A549 (cell line): ENCODE measurements at regions not wholly inside any gene's neighbourhood (a gene's known extent, or its start where the extent isn't known, plus 50 kb on each side); places are given as distances from the start of the nearest gene placed in this dataset.

Experiments used
- ATAC-seq, 2 experiments: fragments of 200-7000 bp in 1 of 2; fragments of >200 bp in 1 of 2; cut with Nextera tagmentation in 1 of 2; cut with Tn5 transposase in 1 of 2; 3 replicates each; pipeline versions ENCODE4 v1.8.0 to v1.9.1; 2018 to 2020; ENCODE audit warnings: mild to moderate bottlenecking in 1 of 2, moderate library complexity in 1 of 2
- CTCF ChIA-PET: fragments of 300-600 bp; sonication (Branson Sonifier 250); formaldehyde crosslinking; extraction: SDS; loops from one replicate; lab custom pipeline; 2021; ENCODE audit warnings: antibody characterized with exemption, inconsistent platforms; lab: Yijun Ruan, JAX
- POLR2A ChIA-PET: fragments of 350-600 bp; formaldehyde crosslinking; extraction: SDS; loops from one replicate; lab custom pipeline; 2021; ENCODE audit warnings: antibody characterized with exemption, inconsistent platforms; lab: Yijun Ruan, JAX
- DNase-seq, 2 experiments: peaks; one replicate each; pipeline versions ENCODE4 v3.0.0 to v3.0.0-alpha.2; 2011 to 2016; ENCODE audit warnings: low read depth in 1 of 2, low spot score in 1 of 2
- FAIRE-seq: peaks from 2 replicates; lab custom pipeline; 2011; peaks lifted over from hg19 to GRCh38; lab: Jason Lieb, UNC
- H3K27ac ChIP-seq, 2 experiments: fragments of >200 bp; sonication (Bioruptor Twin); formaldehyde crosslinking; 3 replicates each; pipeline ENCODE4 v1.5.1; 2016 to 2017
- H3K4me1 ChIP-seq: fragments of >200 bp; sonication (Bioruptor Twin); formaldehyde crosslinking; 3 replicates; pipeline ENCODE4 v1.6.1; 2016
- H3K4me2 ChIP-seq: fragments of >200 bp; sonication (Bioruptor Twin); formaldehyde crosslinking; 3 replicates; pipeline ENCODE4 v1.6.1; 2016
- H3K4me3 ChIP-seq: fragments of >200 bp; sonication (Bioruptor Twin); formaldehyde crosslinking; 3 replicates; pipeline ENCODE4 v1.5.1; 2016
- H3K9me3 ChIP-seq: fragments of >200 bp; sonication (Bioruptor Twin); formaldehyde crosslinking; 3 replicates; pipeline ENCODE4 v1.6.1; 2016
- CBX8 ChIP-seq: fragments of 200-600 bp; sonication (generic); IDR thresholded peaks from 2 replicates; pipeline ENCODE4 v1.6.1; 2016
- EHF ChIP-seq: fragments of 250-450 bp; sonication (Bioruptor Pico); IDR thresholded peaks from 2 replicates; pipeline ENCODE4 v1.5.0; 2020; ENCODE audit warnings: mild to moderate bottlenecking
- EP300 ChIP-seq, 2 experiments: fragments of >200 bp; sonication (Bioruptor Twin); formaldehyde crosslinking; IDR thresholded peaks; 2 replicates in 1 of 2; 3 replicates in 1 of 2; pipeline ENCODE4 v1.6.1; 2016 to 2017
- ESRRA ChIP-seq: fragments of 150-350 bp; IDR thresholded peaks from 2 replicates; pipeline ENCODE4 v1.6.1; 2014; ENCODE audit warnings: mild to moderate bottlenecking, low read length, borderline replicate concordance
- GATA3 ChIP-seq: IDR thresholded peaks from 2 replicates; pipeline ENCODE4 v1.6.1; 2012; ENCODE audit warnings: borderline replicate concordance
- HEYL ChIP-seq: fragments of 250-450 bp; sonication (Bioruptor Pico); IDR thresholded peaks from 2 replicates; pipeline ENCODE4 v1.8.0; 2021; ENCODE audit warnings: mild to moderate bottlenecking, moderate library complexity
- JUNB ChIP-seq: fragments of >200 bp; sonication (Bioruptor Twin); formaldehyde crosslinking; IDR thresholded peaks from 2 replicates; pipeline ENCODE4 v1.6.1; 2016
- KDM1A ChIP-seq: fragments of 200-600 bp; sonication (generic); IDR thresholded peaks from 2 replicates; pipeline ENCODE4 v1.6.1; 2016; ENCODE audit warnings: low read depth, mild to moderate bottlenecking
- MAZ ChIP-seq: fragments of 150-350 bp; IDR thresholded peaks from 2 replicates; pipeline ENCODE4 v1.6.1; 2014; ENCODE audit warnings: antibody characterized with exemption, low read depth, low read length, borderline replicate concordance
- PHF8 ChIP-seq: fragments of 200-600 bp; sonication (generic); IDR thresholded peaks from 2 replicates; pipeline ENCODE4 v1.6.1; 2016; ENCODE audit warnings: low read depth, mild to moderate bottlenecking, antibody characterized with exemption, moderate library complexity, borderline replicate concordance
- RAD21 ChIP-seq, 2 experiments: fragments of >200 bp in 1 of 2; sonication (Bioruptor Twin) in 1 of 2; formaldehyde crosslinking in 1 of 2; IDR thresholded peaks in 1 of 2; conservative IDR thresholded peaks in 1 of 2; 2 replicates in 1 of 2; 3 replicates in 1 of 2; pipeline ENCODE4 v1.6.1; 2012 to 2018; ENCODE audit warnings: inconsistent platforms in 1 of 2
- RARB ChIP-seq: fragments of 250-450 bp; sonication (Bioruptor Pico); IDR thresholded peaks from 2 replicates; pipeline ENCODE4 v1.8.0; 2021; ENCODE audit warnings: mild to moderate bottlenecking, moderate library complexity
- RCOR1 ChIP-seq: fragments of 150-350 bp; IDR thresholded peaks from 2 replicates; pipeline ENCODE4 v1.6.1; 2014; ENCODE audit warnings: antibody characterized with exemption, low read length, low read depth
- RNF2 ChIP-seq: fragments of 200-600 bp; sonication (generic); IDR thresholded peaks from 2 replicates; pipeline ENCODE4 v1.6.1; 2016; ENCODE audit warnings: low read depth, mild to moderate bottlenecking, antibody characterized with exemption, moderate library complexity, borderline replicate concordance
- SREBF2 ChIP-seq: fragments of 450-650 bp; IDR thresholded peaks from 2 replicates; pipeline ENCODE4 v1.6.1; 2014; ENCODE audit warnings: mild to moderate bottlenecking, moderate library complexity
- ZC3H11A ChIP-seq: fragments of 450-650 bp; IDR thresholded peaks from 2 replicates; pipeline ENCODE4 v1.6.1; 2014; ENCODE audit warnings: antibody characterized with exemption, mild to moderate bottlenecking
- ZNF302 ChIP-seq: fragments of 250-450 bp; sonication (Bioruptor Pico); IDR thresholded peaks from 2 replicates; pipeline ENCODE4 v1.9.0; 2021; ENCODE audit warnings: inconsistent platforms, mild to moderate bottlenecking, moderate library complexity
- WGBS: methylation state at CpG from one replicate; pipeline ENCODE4 v1.1.6; 2017; ENCODE audit errors: missing lambda C conversion rate; 5-methylcytosine and 5-hydroxymethylcytosine counted together
- TF ChIP-seq, protein P1 (sequence below): fragments of 450-650 bp; IDR thresholded peaks from 2 replicates; pipeline ENCODE4 v1.6.1; 2014; ENCODE audit warnings: antibody characterized with exemption
- TF ChIP-seq, protein P2 (sequence below): fragments of 200-600 bp; sonication (generic); IDR thresholded peaks from 2 replicates; pipeline ENCODE4 v1.6.1; 2016; ENCODE audit warnings: antibody characterized with exemption, mild to moderate bottlenecking, moderate library complexity
- TF ChIP-seq, protein P3 (sequence below): fragments of >200 bp; sonication (Bioruptor Twin); formaldehyde crosslinking; IDR thresholded peaks from 3 replicates; pipeline ENCODE4 v1.6.1; 2016

DNA sequence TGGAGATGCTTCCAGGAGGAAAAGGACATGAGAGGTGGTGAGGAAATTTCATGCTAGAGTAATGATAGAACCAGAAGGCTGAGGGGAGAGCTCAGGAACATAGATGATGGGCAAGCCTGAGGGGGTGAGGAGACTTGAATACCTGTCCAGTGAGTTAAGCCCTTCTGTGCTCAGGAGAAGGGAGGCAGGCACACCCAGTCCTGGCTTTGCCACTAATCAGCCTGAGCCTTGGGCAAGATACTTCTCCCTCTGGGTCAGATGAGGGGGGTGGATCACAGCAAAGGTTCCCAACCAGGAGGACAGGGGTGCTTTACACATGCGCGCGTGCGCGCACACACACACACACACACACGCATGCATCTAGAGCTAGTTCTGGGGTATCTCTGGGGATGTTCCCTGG is 60.5 kb upstream of the KCNK12 start:
- Histone ChIP-seq H3K4me3 (no peak overlapping the region), H3K9me3 (no peaks in the 10 kb centered on the region), H3K4me1 (peaks cover 16% of the 10 kb centered on the region), H3K4me2 (peak overlapping the region; percentile 50; the same call in 2 of the 3 replicates), H3K27ac (peak overlapping the region; percentile 60 to 83; a peak in 5 of 6 replicates)
- WGBS = 89% methylated on average over 6 of the region's 6 CpGs
- CTCF ChIA-PET = interaction anchor here (2.8 kb wide), 1 partner anchor 136 kb away, joined by 10 read pairs; no protein-coding TSS in a partner anchor
- FAIRE-seq (no peak), ATAC-seq (no peak), DNase-seq (no peak)
- POLR2A ChIA-PET = interaction anchor here (0.7 kb wide), 1 partner anchor 19 kb away, joined by 3 read pairs; no protein-coding TSS in a partner anchor
- TF ChIP-seq RNF2 (no peak), PHF8 (no peak), ZC3H11A (no peak), SREBF2 (no peak), CBX8 (no peak), KDM1A (no peak), ESRRA (no peak), RCOR1 (no peak), ZNF302 (no peak), EP300 (IDR thresholded peaks at IDR 0.05) (no peak), JUNB (no peak), RARB (CRISPR knock-in tag) (no peak)
- TF ChIP-seq, protein P1, sequence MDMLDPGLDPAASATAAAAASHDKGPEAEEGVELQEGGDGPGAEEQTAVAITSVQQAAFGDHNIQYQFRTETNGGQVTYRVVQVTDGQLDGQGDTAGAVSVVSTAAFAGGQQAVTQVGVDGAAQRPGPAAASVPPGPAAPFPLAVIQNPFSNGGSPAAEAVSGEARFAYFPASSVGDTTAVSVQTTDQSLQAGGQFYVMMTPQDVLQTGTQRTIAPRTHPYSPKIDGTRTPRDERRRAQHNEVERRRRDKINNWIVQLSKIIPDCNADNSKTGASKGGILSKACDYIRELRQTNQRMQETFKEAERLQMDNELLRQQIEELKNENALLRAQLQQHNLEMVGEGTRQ = no peak
- TF ChIP-seq, protein P2, sequence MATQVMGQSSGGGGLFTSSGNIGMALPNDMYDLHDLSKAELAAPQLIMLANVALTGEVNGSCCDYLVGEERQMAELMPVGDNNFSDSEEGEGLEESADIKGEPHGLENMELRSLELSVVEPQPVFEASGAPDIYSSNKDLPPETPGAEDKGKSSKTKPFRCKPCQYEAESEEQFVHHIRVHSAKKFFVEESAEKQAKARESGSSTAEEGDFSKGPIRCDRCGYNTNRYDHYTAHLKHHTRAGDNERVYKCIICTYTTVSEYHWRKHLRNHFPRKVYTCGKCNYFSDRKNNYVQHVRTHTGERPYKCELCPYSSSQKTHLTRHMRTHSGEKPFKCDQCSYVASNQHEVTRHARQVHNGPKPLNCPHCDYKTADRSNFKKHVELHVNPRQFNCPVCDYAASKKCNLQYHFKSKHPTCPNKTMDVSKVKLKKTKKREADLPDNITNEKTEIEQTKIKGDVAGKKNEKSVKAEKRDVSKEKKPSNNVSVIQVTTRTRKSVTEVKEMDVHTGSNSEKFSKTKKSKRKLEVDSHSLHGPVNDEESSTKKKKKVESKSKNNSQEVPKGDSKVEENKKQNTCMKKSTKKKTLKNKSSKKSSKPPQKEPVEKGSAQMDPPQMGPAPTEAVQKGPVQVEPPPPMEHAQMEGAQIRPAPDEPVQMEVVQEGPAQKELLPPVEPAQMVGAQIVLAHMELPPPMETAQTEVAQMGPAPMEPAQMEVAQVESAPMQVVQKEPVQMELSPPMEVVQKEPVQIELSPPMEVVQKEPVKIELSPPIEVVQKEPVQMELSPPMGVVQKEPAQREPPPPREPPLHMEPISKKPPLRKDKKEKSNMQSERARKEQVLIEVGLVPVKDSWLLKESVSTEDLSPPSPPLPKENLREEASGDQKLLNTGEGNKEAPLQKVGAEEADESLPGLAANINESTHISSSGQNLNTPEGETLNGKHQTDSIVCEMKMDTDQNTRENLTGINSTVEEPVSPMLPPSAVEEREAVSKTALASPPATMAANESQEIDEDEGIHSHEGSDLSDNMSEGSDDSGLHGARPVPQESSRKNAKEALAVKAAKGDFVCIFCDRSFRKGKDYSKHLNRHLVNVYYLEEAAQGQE = no peak
- TF ChIP-seq, protein P3, sequence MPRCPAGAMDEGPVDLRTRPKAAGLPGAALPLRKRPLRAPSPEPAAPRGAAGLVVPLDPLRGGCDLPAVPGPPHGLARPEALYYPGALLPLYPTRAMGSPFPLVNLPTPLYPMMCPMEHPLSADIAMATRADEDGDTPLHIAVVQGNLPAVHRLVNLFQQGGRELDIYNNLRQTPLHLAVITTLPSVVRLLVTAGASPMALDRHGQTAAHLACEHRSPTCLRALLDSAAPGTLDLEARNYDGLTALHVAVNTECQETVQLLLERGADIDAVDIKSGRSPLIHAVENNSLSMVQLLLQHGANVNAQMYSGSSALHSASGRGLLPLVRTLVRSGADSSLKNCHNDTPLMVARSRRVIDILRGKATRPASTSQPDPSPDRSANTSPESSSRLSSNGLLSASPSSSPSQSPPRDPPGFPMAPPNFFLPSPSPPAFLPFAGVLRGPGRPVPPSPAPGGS = no peak

DNA sequence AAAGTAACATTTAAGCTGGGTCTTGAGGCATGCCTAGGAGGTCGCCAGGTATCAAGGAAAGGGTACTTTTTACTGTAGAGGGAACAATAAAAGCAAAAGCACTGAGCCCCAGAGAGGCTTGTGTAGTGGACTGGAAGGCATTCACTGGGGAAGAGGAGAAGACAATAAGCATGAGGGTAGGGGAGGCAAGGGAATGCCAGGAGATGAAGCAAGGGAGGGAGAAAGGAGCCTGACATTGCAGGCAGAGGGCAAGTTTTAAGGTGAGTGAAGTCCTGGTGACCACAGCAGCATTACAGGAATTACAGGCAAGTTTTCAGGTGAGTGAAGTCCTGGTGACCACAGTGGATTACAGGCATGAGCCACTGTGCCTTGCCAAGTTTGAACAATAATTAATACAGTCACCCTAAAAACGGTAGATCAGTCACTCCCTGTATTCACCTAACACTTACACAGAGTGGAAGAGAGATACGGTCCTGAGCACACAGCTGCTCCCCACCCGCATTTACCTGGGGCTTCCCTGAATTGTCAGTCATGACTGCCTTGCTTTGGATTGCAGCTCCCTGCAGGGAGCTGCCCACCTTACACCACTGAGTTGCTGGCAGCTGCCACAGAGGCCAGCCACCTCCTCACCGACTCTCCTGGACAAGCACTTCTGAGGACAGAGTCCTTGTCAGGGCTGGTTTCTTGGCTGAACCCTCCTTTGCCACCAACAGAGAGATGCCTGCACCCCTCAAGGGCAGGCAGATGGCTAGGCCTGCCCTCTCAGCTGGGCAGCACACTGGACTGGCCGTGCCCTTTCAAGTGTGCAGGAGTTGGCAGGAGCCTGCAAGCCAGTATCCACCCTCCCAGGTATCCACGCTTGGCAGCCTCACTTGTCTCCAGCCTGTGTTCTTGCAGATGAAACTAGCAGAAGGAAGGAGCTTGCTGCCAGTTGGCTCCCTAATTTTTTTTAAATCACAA is 59.0 kb upstream of the KCNK12 start:
- no peak overlapping the region for H3K4me2 ChIP-seq
- ChIA-PET POLR2A (no interaction called here), CTCF (no interaction called here)
- 68% methylated on average over 7 of the region's 7 CpGs for WGBS
- H3K4me1 ChIP-seq = peaks cover 16% of the 10 kb centered on the region
- no peaks in the 10 kb centered on the region for H3K9me3 ChIP-seq
- no peak for FAIRE-seq
- DNase-seq = no peak
- ATAC-seq = no peak
- no peak for TF ChIP-seq EHF
- no peak for TF ChIP-seq MAZ
- TF ChIP-seq RAD21 (conservative IDR thresholded peaks at IDR 0.05 in 1 of 2, IDR thresholded peaks at IDR 0.05 in 1 of 2) = no peak
- no peak for TF ChIP-seq CBX8
- no peak for TF ChIP-seq PHF8
- TF ChIP-seq HEYL (CRISPR knock-in tag) = no peak
- TF ChIP-seq GATA3 = no peak
- TF ChIP-seq, protein P2 = no peak
- no peak overlapping the region for H3K27ac ChIP-seq
- H3K4me3 ChIP-seq = no peak overlapping the region
